ENCODE measurements at regions not wholly inside any gene's neighbourhood (a gene's known extent, or its start where the extent isn't known, plus 50 kb on each side); places are given as distances from the start of the nearest gene placed in this dataset.
"Not testable (repeated sequence)": the region's sequence is repeated elsewhere in the genome, so short reads cannot be mapped to it uniquely, and the experiment has no call there.

DNA sequence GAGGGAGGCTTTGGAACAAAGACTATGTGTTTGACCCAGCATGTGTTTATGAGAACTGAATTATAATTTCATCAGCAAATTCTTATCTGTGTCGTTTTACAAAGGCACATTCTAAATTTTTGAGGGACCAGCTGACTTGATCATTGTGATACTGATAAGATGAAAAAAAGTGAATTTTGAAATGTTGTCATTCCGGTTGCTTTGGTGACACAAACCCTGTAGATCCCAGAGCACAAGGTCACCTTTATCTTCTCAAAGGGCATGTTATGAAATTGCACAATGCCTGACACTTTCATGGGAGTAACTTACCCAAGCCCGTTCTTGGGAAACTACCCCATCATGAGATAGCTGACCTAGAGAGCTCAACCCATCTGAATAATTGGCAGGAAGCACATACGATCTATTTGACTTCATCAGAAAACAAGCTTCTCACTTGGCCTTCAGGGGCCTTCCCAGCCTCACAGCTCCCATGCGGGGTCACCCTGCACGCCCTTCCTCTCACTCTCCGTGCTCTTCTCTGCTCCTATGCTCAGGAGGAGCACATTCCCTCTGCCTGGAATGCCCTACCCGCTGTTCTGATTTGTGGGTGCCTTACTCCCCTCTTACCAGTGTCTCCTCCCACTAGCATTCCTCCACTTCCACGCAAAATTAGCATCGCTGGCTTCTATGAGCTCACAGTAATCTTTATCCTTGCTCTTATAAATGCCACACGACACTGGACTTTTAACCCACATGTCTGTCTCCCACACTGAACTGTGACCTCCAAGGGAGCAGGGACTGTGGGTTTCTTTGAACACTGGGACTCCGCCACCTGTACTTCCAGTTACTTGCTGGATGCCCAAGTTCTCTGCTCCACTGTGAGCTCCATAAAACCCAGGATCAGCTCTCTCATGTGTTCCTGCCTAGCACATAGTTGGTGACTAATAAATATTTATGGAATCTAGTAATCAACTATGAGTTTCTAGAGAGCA is 555.8 kb upstream of the ID2 start:
- H3K4me1 ChIP-seq (ENCODE audit: control insufficient read depth, low read length) = no peaks in the 10 kb centered on the region

DNA sequence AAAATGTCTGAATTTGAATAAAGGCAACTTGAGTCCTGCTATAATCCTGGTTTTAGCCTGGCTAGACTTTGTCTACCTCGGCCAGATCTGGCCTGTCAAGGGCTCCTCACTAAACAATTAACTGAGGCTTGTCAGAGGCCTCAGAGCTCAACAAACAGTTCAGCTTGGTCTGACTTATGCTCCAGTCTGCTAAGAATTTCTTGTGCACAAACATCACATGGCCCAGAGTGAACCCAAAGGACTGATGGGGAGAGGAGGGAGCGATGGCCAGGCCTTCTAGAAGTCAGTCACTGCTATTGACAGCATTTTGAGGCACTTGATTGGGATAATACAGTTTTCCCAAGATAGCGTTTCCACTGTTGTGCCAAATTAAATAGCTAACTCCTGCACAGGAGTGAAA is 555.1 kb upstream of the ID2 start:
- no peaks in the 10 kb centered on the region for H3K9me2 ChIP-seq (replicated peaks; ENCODE audit: control insufficient read depth, low read length)
- no peaks in the 10 kb centered on the region for H3F3A ChIP-seq (ENCODE audit: control insufficient read depth, insufficient read depth)
- no peaks in the 10 kb centered on the region for H3K79me2 ChIP-seq (ENCODE audit: control insufficient read depth, low read length)
- no peak for TF ChIP-seq EZH2phosphoT487 (IDR thresholded peaks at IDR 0.05; ENCODE audit: borderline replicate concordance, low read length)
- TF ChIP-seq, protein P1, sequence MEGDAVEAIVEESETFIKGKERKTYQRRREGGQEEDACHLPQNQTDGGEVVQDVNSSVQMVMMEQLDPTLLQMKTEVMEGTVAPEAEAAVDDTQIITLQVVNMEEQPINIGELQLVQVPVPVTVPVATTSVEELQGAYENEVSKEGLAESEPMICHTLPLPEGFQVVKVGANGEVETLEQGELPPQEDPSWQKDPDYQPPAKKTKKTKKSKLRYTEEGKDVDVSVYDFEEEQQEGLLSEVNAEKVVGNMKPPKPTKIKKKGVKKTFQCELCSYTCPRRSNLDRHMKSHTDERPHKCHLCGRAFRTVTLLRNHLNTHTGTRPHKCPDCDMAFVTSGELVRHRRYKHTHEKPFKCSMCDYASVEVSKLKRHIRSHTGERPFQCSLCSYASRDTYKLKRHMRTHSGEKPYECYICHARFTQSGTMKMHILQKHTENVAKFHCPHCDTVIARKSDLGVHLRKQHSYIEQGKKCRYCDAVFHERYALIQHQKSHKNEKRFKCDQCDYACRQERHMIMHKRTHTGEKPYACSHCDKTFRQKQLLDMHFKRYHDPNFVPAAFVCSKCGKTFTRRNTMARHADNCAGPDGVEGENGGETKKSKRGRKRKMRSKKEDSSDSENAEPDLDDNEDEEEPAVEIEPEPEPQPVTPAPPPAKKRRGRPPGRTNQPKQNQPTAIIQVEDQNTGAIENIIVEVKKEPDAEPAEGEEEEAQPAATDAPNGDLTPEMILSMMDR (IDR thresholded peaks at IDR 0.05; ENCODE audit: low read depth, low read length, poor library complexity, severe bottlenecking) = no peak
- H3K36me3 ChIP-seq (ENCODE audit: control insufficient read depth, low read length) = no peaks in the 10 kb centered on the region
- no peaks in the 10 kb centered on the region for H3K4me1 ChIP-seq (ENCODE audit: control insufficient read depth, low read length)
- no peaks in the 10 kb centered on the region for H3K27me3 ChIP-seq (ENCODE audit: control insufficient read depth, low read length)
- no peaks in the 10 kb centered on the region for H3K9me3 ChIP-seq (ENCODE audit: control insufficient read depth, insufficient read depth, low read length)
- H3K27ac ChIP-seq (ENCODE audit: low read depth, low read length) = no peak overlapping the region
- no peak overlapping the region for H3K4me2 ChIP-seq (ENCODE audit: low read length)
- H3K4me3 ChIP-seq (ENCODE audit: low read length) = no peak overlapping the region
- no peaks in the 10 kb centered on the region for H4K20me1 ChIP-seq (ENCODE audit: control insufficient read depth, insufficient read depth, low read depth, low read length)

More for the DNA sequence above, 555.8 kb upstream of the ID2 start:
- Histone ChIP-seq H3K9me3 (ENCODE audit: control insufficient read depth, insufficient read depth, low read length) (no peaks in the 10 kb centered on the region), H3K27ac (ENCODE audit: low read depth, low read length) (no peak overlapping the region), H3F3A (ENCODE audit: control insufficient read depth, insufficient read depth) (no peaks in the 10 kb centered on the region), H3K4me2 (ENCODE audit: low read length) (no peak overlapping the region), H3K79me2 (ENCODE audit: control insufficient read depth, low read length) (no peaks in the 10 kb centered on the region), H4K20me1 (ENCODE audit: control insufficient read depth, insufficient read depth, low read depth, low read length) (no peaks in the 10 kb centered on the region), H3K27me3 (ENCODE audit: control insufficient read depth, low read length) (no peaks in the 10 kb centered on the region), H3K4me3 (ENCODE audit: low read length) (no peak overlapping the region), H3K9me2 (replicated peaks; ENCODE audit: control insufficient read depth, low read length) (no peaks in the 10 kb centered on the region), H3K36me3 (ENCODE audit: control insufficient read depth, low read length) (no peaks in the 10 kb centered on the region)
- TF ChIP-seq EZH2phosphoT487 (IDR thresholded peaks at IDR 0.05; ENCODE audit: borderline replicate concordance, low read length) = no peak
- TF ChIP-seq, protein P1 (IDR thresholded peaks at IDR 0.05; ENCODE audit: low read depth, low read length, poor library complexity, severe bottlenecking) = no peak

DNA sequence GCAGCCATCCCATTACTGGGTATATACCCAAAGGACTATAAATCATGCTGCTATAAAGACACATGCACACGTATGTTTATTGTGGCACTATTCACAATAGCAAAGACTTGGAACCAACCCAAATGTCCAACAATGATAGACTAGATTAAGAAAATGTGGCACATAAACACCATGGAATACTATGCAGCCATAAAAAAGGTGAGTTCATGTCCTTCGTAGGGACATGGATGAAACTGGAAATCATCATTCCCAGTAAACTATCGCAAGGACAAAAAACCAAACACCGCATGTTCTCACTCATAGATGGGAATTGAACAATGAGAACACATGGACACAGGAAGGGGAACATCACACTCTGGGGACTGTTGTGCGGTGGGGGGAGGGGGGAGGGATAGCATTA is 550.4 kb upstream of the ID2 start:
- H3K4me2 ChIP-seq (ENCODE audit: low read length); H3K79me2 ChIP-seq (ENCODE audit: control insufficient read depth, low read length); H3K9me2 ChIP-seq (replicated peaks; ENCODE audit: control insufficient read depth, low read length); H3K4me3 ChIP-seq (ENCODE audit: low read length); H3F3A ChIP-seq (ENCODE audit: control insufficient read depth, insufficient read depth); H3K27me3 ChIP-seq (ENCODE audit: control insufficient read depth, low read length); H3K27ac ChIP-seq (ENCODE audit: low read depth, low read length); H3K4me1 ChIP-seq (ENCODE audit: control insufficient read depth, low read length); H3K9me3 ChIP-seq (ENCODE audit: control insufficient read depth, insufficient read depth, low read length); H3K36me3 ChIP-seq (ENCODE audit: control insufficient read depth, low read length); H4K20me1 ChIP-seq (ENCODE audit: control insufficient read depth, insufficient read depth, low read depth, low read length): not testable (repeated sequence)

DNA sequence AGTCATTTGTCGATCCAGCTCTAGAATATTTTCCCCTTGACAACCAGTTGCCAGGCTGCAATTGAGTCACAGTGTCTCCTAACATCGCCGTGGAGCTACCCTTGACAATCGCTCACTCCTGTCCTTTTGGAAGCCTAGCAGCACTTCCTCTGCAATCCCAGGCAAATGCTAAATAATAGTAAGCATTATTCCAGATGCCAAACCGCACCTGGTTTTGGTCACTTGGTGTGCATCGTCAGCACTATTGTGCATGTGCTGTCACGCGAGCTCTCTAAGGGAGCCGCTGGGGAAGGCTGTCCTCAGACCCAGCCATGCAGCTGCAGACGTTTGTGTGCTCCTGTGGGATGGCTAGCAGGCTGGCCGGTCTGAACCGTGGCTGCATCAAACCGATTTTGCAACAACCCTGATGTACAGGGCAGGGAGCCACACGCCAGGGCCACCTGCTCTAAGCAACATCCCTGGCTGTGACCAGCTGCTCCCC is 549.5 kb upstream of the ID2 start:
- Histone ChIP-seq H4K20me1 (ENCODE audit: control insufficient read depth, insufficient read depth, low read depth, low read length) (no peaks in the 10 kb centered on the region), H3K9me3 (ENCODE audit: control insufficient read depth, insufficient read depth, low read length) (no peaks in the 10 kb centered on the region), H3K4me1 (ENCODE audit: control insufficient read depth, low read length) (peaks cover 7% of the 10 kb centered on the region; the same call in 1 of the 2 replicates), H3K27me3 (ENCODE audit: control insufficient read depth, low read length) (no peaks in the 10 kb centered on the region), H3K9me2 (replicated peaks; ENCODE audit: control insufficient read depth, low read length) (no peaks in the 10 kb centered on the region), H3K36me3 (ENCODE audit: control insufficient read depth, low read length) (no peaks in the 10 kb centered on the region), H3F3A (ENCODE audit: control insufficient read depth, insufficient read depth) (no peaks in the 10 kb centered on the region), H3K27ac (ENCODE audit: low read depth, low read length) (no peak overlapping the region), H3K79me2 (ENCODE audit: control insufficient read depth, low read length) (no peaks in the 10 kb centered on the region), H3K4me2 (ENCODE audit: low read length) (no peak overlapping the region), H3K4me3 (ENCODE audit: low read length) (no peak overlapping the region)
- TF ChIP-seq, protein P1 (IDR thresholded peaks at IDR 0.05; ENCODE audit: low read depth, low read length, poor library complexity, severe bottlenecking) = no peak
- TF ChIP-seq EZH2phosphoT487 (IDR thresholded peaks at IDR 0.05; ENCODE audit: borderline replicate concordance, low read length) = no peak

All from DOHH2 (cell line).